GM23338 (cell line): ENCODE measurements at regions not wholly inside any gene's neighbourhood (a gene's known extent, or its start where the extent isn't known, plus 50 kb on each side); places are given as distances from the start of the nearest gene placed in this dataset.

ENCODE experiments used
- ATAC-seq: fragments of 200-7000 bp; cut with Tn5 transposase; 3 replicates; pipeline ENCODE4 v1.9.1; 2020
- DNase-seq: peaks from one replicate; pipeline ENCODE4 v3.0.0-alpha.2; 2015; ENCODE audit warnings: low spot score
- H2AFZ ChIP-seq: fragments of 200-600 bp; sonication (generic); 2 replicates; pipeline ENCODE4 v1.8.0; 2016; ENCODE audit warnings: antibody characterized with exemption, mild to moderate bottlenecking, moderate library complexity
- H3F3A ChIP-seq: fragments of 200-600 bp; sonication (generic); replicated peaks from 2 replicates; pipeline ENCODE4 v1.8.0; 2017; ENCODE audit warnings: antibody characterized with exemption, mixed run types, low read depth
- H3K27ac ChIP-seq: fragments of 200-600 bp; sonication (generic); 2 replicates; pipeline ENCODE4 v1.6.1; 2016; ENCODE audit warnings: low read depth
- H3K27me3 ChIP-seq: fragments of 200-600 bp; sonication (generic); 2 replicates; pipeline ENCODE4 v1.8.0; 2016; ENCODE audit warnings: mild to moderate bottlenecking, mixed run types, moderate library complexity; ENCODE audit not compliant: insufficient read depth
- H3K36me3 ChIP-seq: fragments of 200-600 bp; sonication (generic); 2 replicates; pipeline ENCODE4 v1.8.0; 2016; ENCODE audit warnings: mild to moderate bottlenecking; ENCODE audit not compliant: insufficient read depth
- H3K4me1 ChIP-seq: fragments of 200-600 bp; sonication (generic); 2 replicates; pipeline ENCODE4 v1.8.0; 2016; ENCODE audit warnings: mild to moderate bottlenecking, moderate library complexity; ENCODE audit not compliant: insufficient read depth
- H3K4me2 ChIP-seq: fragments of 200-600 bp; sonication (generic); 2 replicates; pipeline ENCODE4 v1.7.1; 2017; ENCODE audit warnings: mixed run types
- H3K4me3 ChIP-seq: fragments of 200-600 bp; sonication (generic); 2 replicates; pipeline ENCODE4 v1.6.1; 2016; ENCODE audit warnings: mixed run types
- H3K79me2 ChIP-seq: fragments of 200-600 bp; sonication (generic); replicated peaks from 2 replicates; pipeline ENCODE4 v1.8.0; 2017; ENCODE audit warnings: mild to moderate bottlenecking; ENCODE audit not compliant: insufficient read depth
- H3K9me2 ChIP-seq: fragments of 200-600 bp; sonication (generic); 2 replicates; pipeline ENCODE4 v1.8.0; 2017; ENCODE audit not compliant: insufficient read depth
- H4K20me1 ChIP-seq: fragments of 200-600 bp; sonication (generic); replicated peaks from 2 replicates; pipeline ENCODE4 v1.8.0; 2017; ENCODE audit warnings: mild to moderate bottlenecking; ENCODE audit not compliant: insufficient read depth
- H3K27ac Mint-ChIP-seq: 2 replicates; pipeline ENCODE4 v1.8.0; 2020; ENCODE audit warnings: inconsistent platforms, mild to moderate bottlenecking, moderate library complexity, mixed read lengths
- H3K27me3 Mint-ChIP-seq: 3 replicates; pipeline ENCODE4 v1.8.0; 2022; ENCODE audit warnings: low read depth, mild to moderate bottlenecking, moderate library complexity, mixed read lengths, inconsistent platforms; ENCODE audit not compliant: insufficient read depth, poor library complexity
- H3K36me3 Mint-ChIP-seq: 3 replicates; pipeline ENCODE4 v1.8.0; 2021; ENCODE audit warnings: low read depth, mild to moderate bottlenecking, inconsistent platforms, moderate library complexity, mixed read lengths
- H3K4me1 Mint-ChIP-seq: 3 replicates; pipeline ENCODE4 v1.8.0; 2020; ENCODE audit warnings: mild to moderate bottlenecking, inconsistent platforms, mixed read lengths
- H3K4me3 Mint-ChIP-seq: 3 replicates; pipeline ENCODE4 v1.8.0; 2021; ENCODE audit warnings: moderate library complexity, mild to moderate bottlenecking, inconsistent platforms, mixed read lengths
- H3K9me3 Mint-ChIP-seq: 3 replicates; pipeline ENCODE4 v1.8.0; 2020; ENCODE audit warnings: moderate library complexity, mild to moderate bottlenecking, inconsistent platforms, mixed read lengths
- CTCF ChIP-seq, 2 experiments: fragments of 200-600 bp in 1 of 2; sonication (generic) in 1 of 2; conservative IDR thresholded peaks; 2 replicates each; pipeline versions ENCODE4 v1.5.1 to v1.6.1; 2016 to 2017; ENCODE audit warnings: antibody characterized with exemption in 2 of 2, low read depth in 2 of 2, mild to moderate bottlenecking in 2 of 2, moderate library complexity in 1 of 2
- ETS1 ChIP-seq: IDR thresholded peaks from 2 replicates; pipeline ENCODE4 v1.6.1; 2016; ENCODE audit warnings: antibody characterized with exemption
- JUNB ChIP-seq: IDR thresholded peaks from one replicate; pipeline ENCODE4 v1.6.1; 2016; ENCODE audit warnings: antibody characterized with exemption; ENCODE audit not compliant: unreplicated experiment
- NANOG ChIP-seq: IDR thresholded peaks from 2 replicates; pipeline ENCODE4 v1.6.1; 2016; ENCODE audit warnings: antibody characterized with exemption, borderline replicate concordance
- POLR2AphosphoS5 ChIP-seq: IDR thresholded peaks from 2 replicates; pipeline ENCODE4 v1.6.1; 2016; ENCODE audit warnings: antibody characterized with exemption, low read depth
- REST ChIP-seq: IDR thresholded peaks from one replicate; pipeline ENCODE4 v1.6.1; 2018; ENCODE audit warnings: antibody characterized with exemption; ENCODE audit not compliant: unreplicated experiment
- STAT1 ChIP-seq: IDR thresholded peaks from one replicate; pipeline ENCODE4 v1.6.1; 2016; ENCODE audit warnings: antibody characterized with exemption; ENCODE audit not compliant: unreplicated experiment
- ZNF114 ChIP-seq: fragments of 250-450 bp; sonication (Bioruptor Pico); IDR thresholded peaks from 2 replicates; pipeline ENCODE4 v1.5.0; 2020; ENCODE audit warnings: mild to moderate bottlenecking, moderate library complexity
- ZNF331 ChIP-seq: fragments of 250-450 bp; sonication (Bioruptor Pico); IDR thresholded peaks from 2 replicates; pipeline ENCODE4 v1.5.0; 2020; ENCODE audit warnings: low read depth, mild to moderate bottlenecking, moderate library complexity

GRCh38 chr6:139699911-139700310, 325.5 kb upstream of the CITED2 start (continued):
- TF ChIP-seq ETS1 (no peak), JUNB (no peak), ZNF331 (CRISPR knock-in tag) (no peak), STAT1 (no peak), REST (no peak), CTCF (conservative IDR thresholded peaks at IDR 0.05; ENCODE audit: low read depth in 2 of 2) (no peak)

- Mint-ChIP-seq H3K27ac (no peak overlapping the region), H3K4me3 (no peak overlapping the region), H3K9me3 (peaks cover 10% of the 10 kb centered on the region), H3K4me1 (no peaks in the 10 kb centered on the region), H3K36me3 (peaks cover 3% of the 10 kb centered on the region; the same call in 1 of the 3 replicates), H3K27me3 (peaks cover 2% of the 10 kb centered on the region)
- H3K9me2 ChIP-seq: no peaks in the 10 kb centered on the region
- H3K27ac ChIP-seq: no peak overlapping the region
- H2AFZ ChIP-seq: no peak overlapping the region
- ATAC-seq (no peak), DNase-seq (no peak)
- no peaks in the 10 kb centered on the region for H3K4me1 ChIP-seq
- H3F3A ChIP-seq: no peaks in the 10 kb centered on the region
- H3K4me2 ChIP-seq: no peak overlapping the region
- H3K4me3 ChIP-seq: no peak overlapping the region
- no peaks in the 10 kb centered on the region for H4K20me1 ChIP-seq
- H3K79me2 ChIP-seq: no peaks in the 10 kb centered on the region
- H3K36me3 ChIP-seq: no peaks in the 10 kb centered on the region
- H3K27me3 ChIP-seq: no peaks in the 10 kb centered on the region
- no peak for TF ChIP-seq NANOG
- no peak for TF ChIP-seq ETS1
- TF ChIP-seq POLR2AphosphoS5: no peak
- no peak for TF ChIP-seq REST
- no peak for TF ChIP-seq JUNB
- TF ChIP-seq ZNF114 (CRISPR knock-in tag): no peak
Observed at GRCh38 chr6:139699335-139699734, 324.9 kb upstream of the CITED2 start.
